ENCODE measurements at regions not wholly inside any gene's neighbourhood (a gene's known extent, or its start where the extent isn't known, plus 50 kb on each side); places are given as distances from the start of the nearest gene placed in this dataset.

DNA sequence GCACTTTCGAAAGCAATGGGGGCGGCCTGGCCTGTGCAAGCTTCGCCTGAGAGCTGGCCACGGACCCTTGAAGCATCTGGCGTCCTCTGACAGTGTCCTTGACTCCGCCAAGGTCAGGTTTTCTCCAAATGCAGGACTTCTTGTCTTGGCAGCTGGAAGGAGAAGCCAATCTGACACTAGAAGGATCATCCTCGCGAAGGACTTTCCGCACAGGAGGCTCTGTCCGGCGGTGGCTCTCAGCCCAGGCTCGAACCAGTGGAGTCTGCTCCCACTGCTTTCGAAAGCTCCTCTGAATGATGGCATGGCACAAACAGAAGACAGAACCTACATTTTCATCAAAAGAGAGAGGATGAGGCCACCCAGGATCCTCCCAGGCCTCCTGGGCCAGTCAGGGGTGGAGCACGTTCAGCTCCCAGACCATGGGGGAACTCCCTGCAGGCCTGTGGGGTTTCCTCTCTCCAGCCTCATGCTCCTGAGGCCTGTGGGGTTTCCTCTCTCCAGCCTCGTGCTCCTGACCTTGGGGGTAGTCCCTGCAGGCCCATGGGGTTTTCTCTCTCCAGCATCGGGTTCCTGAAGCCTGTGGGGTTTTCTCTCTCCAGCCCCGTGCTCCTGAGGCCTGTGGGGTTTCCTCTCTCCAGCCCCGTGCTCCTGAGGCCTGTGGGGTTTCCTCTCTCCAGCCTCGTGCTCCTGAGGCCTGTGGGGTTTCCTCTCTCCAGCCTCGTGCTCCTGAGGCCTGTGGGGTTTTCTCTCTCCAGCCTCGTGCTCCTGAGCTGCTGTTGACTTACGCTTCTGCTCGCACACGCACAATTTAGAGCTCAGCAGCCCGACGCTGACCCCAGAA, 396.5 kb upstream of the SALL3 start:
- peaks cover 9% of the 10 kb centered on the region; the same call in 1 of the 2 replicates for H3K9me3 ChIP-seq (ENCODE audit: insufficient read depth, low read length)
- H3K4me3 ChIP-seq (ENCODE audit: low read length) = no peak overlapping the region
- H3K27ac ChIP-seq (ENCODE audit: low read length) = no peak overlapping the region
- no peaks in the 10 kb centered on the region for H3K27me3 ChIP-seq (ENCODE audit: low read depth, low read length)
- H2AFZ ChIP-seq (ENCODE audit: low read depth, low read length) = no peak overlapping the region
- H3K4me1 ChIP-seq (ENCODE audit: low read length) = no peaks in the 10 kb centered on the region
- no peaks in the 10 kb centered on the region for H4K20me1 ChIP-seq (ENCODE audit: insufficient read depth, low read length)
- no peaks in the 10 kb centered on the region for H3K79me2 ChIP-seq (ENCODE audit: low read length)
- no peak overlapping the region for H3K9ac ChIP-seq (ENCODE audit: low read length)
- no peaks in the 10 kb centered on the region for H3K36me3 ChIP-seq (replicated peaks; ENCODE audit: low read depth, low read length)
- TF ChIP-seq, protein P1, sequence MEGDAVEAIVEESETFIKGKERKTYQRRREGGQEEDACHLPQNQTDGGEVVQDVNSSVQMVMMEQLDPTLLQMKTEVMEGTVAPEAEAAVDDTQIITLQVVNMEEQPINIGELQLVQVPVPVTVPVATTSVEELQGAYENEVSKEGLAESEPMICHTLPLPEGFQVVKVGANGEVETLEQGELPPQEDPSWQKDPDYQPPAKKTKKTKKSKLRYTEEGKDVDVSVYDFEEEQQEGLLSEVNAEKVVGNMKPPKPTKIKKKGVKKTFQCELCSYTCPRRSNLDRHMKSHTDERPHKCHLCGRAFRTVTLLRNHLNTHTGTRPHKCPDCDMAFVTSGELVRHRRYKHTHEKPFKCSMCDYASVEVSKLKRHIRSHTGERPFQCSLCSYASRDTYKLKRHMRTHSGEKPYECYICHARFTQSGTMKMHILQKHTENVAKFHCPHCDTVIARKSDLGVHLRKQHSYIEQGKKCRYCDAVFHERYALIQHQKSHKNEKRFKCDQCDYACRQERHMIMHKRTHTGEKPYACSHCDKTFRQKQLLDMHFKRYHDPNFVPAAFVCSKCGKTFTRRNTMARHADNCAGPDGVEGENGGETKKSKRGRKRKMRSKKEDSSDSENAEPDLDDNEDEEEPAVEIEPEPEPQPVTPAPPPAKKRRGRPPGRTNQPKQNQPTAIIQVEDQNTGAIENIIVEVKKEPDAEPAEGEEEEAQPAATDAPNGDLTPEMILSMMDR (IDR thresholded peaks at IDR 0.05; ENCODE audit: low read depth, low read length) = no peak
- TF ChIP-seq EZH2phosphoT487 (IDR thresholded peaks at IDR 0.05; ENCODE audit: low read depth) = no peak
- no peak overlapping the region for H3K4me2 ChIP-seq (ENCODE audit: low read length)

DNA sequence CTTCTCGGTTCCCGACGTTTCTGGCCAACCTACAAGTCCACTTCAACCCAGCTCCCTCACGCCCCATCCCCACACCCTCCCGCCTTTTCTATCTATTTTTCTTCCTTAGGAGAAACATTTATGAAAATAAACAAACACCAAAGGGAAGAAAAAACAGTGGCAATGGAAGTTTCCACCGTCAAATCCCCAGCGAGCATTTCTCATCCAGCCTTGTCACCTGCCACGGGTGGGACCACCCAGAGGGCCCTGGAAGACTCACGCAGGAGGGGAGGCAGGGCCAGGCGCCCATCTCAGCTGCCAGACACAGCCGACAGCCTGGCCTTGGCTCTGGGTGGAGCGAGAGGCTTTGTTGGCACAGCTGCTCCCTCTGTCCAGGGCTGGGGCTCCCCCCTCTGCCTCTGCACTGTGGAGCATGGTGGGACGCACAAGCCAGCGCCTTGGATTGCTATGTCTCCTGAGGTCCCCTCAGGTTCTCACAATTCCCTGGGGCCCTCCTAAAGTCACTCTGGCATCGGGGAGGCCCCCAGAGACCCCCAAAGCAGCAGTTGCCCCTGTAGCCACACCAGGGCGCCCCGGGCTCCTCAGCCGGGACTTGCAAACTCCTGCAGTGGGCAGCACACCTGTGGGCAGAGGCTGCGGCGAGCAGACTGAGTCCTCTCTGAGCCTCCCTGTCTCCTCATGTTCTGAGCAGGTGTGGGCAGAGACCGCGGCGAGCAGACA, 395.7 kb upstream of the SALL3 start:
- no peak overlapping the region for H3K27ac ChIP-seq (ENCODE audit: low read length)
- no peak overlapping the region for H3K4me3 ChIP-seq (ENCODE audit: low read length)
- no peaks in the 10 kb centered on the region for H3K4me1 ChIP-seq (ENCODE audit: low read length)
- H2AFZ ChIP-seq (ENCODE audit: low read depth, low read length) = no peak overlapping the region
- H3K36me3 ChIP-seq (replicated peaks; ENCODE audit: low read depth, low read length) = no peaks in the 10 kb centered on the region
- H3K4me2 ChIP-seq (ENCODE audit: low read length) = no peak overlapping the region
- TF ChIP-seq, protein P1 (IDR thresholded peaks at IDR 0.05; ENCODE audit: low read depth, low read length) = no peak
- TF ChIP-seq EZH2phosphoT487 (IDR thresholded peaks at IDR 0.05; ENCODE audit: low read depth) = no peak
- no peak overlapping the region for H3K9ac ChIP-seq (ENCODE audit: low read length)
- no peaks in the 10 kb centered on the region for H3K79me2 ChIP-seq (ENCODE audit: low read length)
- no peaks in the 10 kb centered on the region for H3K27me3 ChIP-seq (ENCODE audit: low read depth, low read length)
- peaks cover 9% of the 10 kb centered on the region; the same call in 1 of the 2 replicates for H3K9me3 ChIP-seq (ENCODE audit: insufficient read depth, low read length)
- no peaks in the 10 kb centered on the region for H4K20me1 ChIP-seq (ENCODE audit: insufficient read depth, low read length)

DNA sequence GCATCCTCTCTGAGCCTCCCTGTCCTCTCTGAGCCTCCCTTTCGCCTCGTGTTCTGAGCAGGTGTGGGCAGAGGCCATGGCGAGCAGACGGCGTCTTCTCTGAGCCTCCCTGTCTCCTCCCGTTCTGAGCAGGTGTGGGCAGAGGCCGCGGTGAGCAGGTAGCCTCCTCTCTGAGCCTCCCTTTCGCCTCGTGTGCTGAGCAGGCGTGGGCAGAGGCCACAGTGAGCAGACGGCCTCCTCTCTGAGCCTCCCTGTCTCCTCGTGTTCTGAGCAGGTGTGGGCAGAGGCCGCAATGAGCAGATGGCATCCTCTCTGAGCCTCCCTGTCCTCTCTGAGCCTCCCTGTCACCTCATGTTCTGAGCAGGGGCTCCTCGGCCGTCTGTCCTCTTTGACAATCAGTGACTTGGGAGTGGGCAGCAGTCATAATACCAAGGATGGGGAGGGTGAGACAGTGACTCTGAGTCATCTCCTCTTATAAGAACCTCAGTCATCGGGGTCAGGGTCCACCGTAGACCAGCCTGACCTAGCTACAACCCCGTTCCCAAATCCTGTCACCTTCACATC, 395.1 kb upstream of the SALL3 start:
- no peak overlapping the region for H2AFZ ChIP-seq (ENCODE audit: low read depth, low read length)
- no peak overlapping the region for H3K4me3 ChIP-seq (ENCODE audit: low read length)
- no peaks in the 10 kb centered on the region for H3K79me2 ChIP-seq (ENCODE audit: low read length)
- H3K27me3 ChIP-seq (ENCODE audit: low read depth, low read length) = no peaks in the 10 kb centered on the region
- H3K9ac ChIP-seq (ENCODE audit: low read length) = no peak overlapping the region
- H3K9me3 ChIP-seq (ENCODE audit: insufficient read depth, low read length) = peaks cover 9% of the 10 kb centered on the region; the same call in 1 of the 2 replicates
- H3K36me3 ChIP-seq (replicated peaks; ENCODE audit: low read depth, low read length) = no peaks in the 10 kb centered on the region
- no peaks in the 10 kb centered on the region for H4K20me1 ChIP-seq (ENCODE audit: insufficient read depth, low read length)
- no peak overlapping the region for H3K4me2 ChIP-seq (ENCODE audit: low read length)
- TF ChIP-seq EZH2phosphoT487 (IDR thresholded peaks at IDR 0.05; ENCODE audit: low read depth) = no peak
- TF ChIP-seq, protein P1 (IDR thresholded peaks at IDR 0.05; ENCODE audit: low read depth, low read length) = no peak
- H3K4me1 ChIP-seq (ENCODE audit: low read length) = no peaks in the 10 kb centered on the region
- no peak overlapping the region for H3K27ac ChIP-seq (ENCODE audit: low read length)

DNA sequence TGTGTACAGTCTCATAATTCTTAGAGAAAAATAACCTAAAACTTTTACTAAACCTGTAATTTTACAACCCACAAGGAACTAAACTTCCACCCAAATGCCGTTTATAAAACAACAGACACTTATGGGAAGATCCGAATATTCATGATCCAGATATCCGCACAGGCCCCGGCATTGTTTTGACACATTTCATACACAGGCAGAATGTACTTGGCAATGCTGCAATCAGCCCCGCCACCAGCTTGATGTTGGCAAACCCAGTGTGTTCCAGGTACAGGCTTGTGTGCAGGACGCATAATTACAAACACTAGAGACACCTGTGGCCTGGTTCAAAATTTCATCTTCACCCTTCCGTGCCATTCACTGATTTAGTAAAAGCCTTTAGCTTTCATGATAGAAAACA, 393.0 kb upstream of the SALL3 start:
- Histone ChIP-seq H3K27ac (ENCODE audit: low read length) (no peak overlapping the region), H3K4me2 (ENCODE audit: low read length) (no peak overlapping the region), H3K9me3 (ENCODE audit: insufficient read depth, low read length) (peaks cover 3% of the 10 kb centered on the region; the same call in 1 of the 2 replicates), H3K4me1 (ENCODE audit: low read length) (no peaks in the 10 kb centered on the region), H4K20me1 (ENCODE audit: insufficient read depth, low read length) (no peaks in the 10 kb centered on the region), H2AFZ (ENCODE audit: low read depth, low read length) (no peak overlapping the region), H3K79me2 (ENCODE audit: low read length) (no peaks in the 10 kb centered on the region), H3K36me3 (replicated peaks; ENCODE audit: low read depth, low read length) (no peaks in the 10 kb centered on the region), H3K27me3 (ENCODE audit: low read depth, low read length) (no peaks in the 10 kb centered on the region), H3K4me3 (ENCODE audit: low read length) (no peak overlapping the region), H3K9ac (ENCODE audit: low read length) (no peak overlapping the region)
- TF ChIP-seq, protein P1 (IDR thresholded peaks at IDR 0.05; ENCODE audit: low read depth, low read length) = no peak
- TF ChIP-seq EZH2phosphoT487 (IDR thresholded peaks at IDR 0.05; ENCODE audit: low read depth) = no peak
